ENCODE measurements at regions not wholly inside any gene's neighbourhood (a gene's known extent, or its start where the extent isn't known, plus 50 kb on each side); places are given as distances from the start of the nearest gene placed in this dataset.

DNA sequence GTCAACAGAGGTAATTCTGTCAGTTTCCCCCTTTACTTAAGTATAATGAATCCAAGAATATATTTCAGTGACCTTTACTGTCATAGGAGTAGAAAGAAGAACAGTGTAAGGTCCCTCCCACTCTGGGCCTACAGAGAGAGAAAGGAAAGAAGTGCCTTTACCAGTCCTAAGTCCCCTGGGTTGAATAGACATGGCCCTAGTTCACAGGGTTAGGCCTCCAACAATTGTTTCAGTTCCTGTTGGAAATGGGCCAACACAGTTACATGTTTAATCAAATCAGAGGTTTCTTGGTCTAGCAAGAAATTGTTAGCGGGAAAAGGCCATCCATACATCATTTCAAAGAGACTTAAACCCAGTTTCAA is 605.6 kb downstream of the MTRR start:
- Histone ChIP-seq H3K9me3 (no peaks in the 10 kb centered on the region), H3K27me3 (no peaks in the 10 kb centered on the region), H3K4me1 (no peaks in the 10 kb centered on the region), H3K4me3 (no peak overlapping the region), H3K36me3 (ENCODE audit: low read depth, missing control alignments) (no peaks in the 10 kb centered on the region), H3K27ac (no peak overlapping the region)
- intact Hi-C loops (cut with DNase I; ENCODE audit: low total_unique reads), result no loop called here
- no peak for DNase-seq
- 93 to 100% methylated on average over 1 of the region's 1 CpG for WGBS, 2 donors
- no peak for TF ChIP-seq POLR2A (IDR thresholded peaks at IDR 0.05)
- TF ChIP-seq, protein P1, sequence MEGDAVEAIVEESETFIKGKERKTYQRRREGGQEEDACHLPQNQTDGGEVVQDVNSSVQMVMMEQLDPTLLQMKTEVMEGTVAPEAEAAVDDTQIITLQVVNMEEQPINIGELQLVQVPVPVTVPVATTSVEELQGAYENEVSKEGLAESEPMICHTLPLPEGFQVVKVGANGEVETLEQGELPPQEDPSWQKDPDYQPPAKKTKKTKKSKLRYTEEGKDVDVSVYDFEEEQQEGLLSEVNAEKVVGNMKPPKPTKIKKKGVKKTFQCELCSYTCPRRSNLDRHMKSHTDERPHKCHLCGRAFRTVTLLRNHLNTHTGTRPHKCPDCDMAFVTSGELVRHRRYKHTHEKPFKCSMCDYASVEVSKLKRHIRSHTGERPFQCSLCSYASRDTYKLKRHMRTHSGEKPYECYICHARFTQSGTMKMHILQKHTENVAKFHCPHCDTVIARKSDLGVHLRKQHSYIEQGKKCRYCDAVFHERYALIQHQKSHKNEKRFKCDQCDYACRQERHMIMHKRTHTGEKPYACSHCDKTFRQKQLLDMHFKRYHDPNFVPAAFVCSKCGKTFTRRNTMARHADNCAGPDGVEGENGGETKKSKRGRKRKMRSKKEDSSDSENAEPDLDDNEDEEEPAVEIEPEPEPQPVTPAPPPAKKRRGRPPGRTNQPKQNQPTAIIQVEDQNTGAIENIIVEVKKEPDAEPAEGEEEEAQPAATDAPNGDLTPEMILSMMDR (IDR thresholded peaks at IDR 0.05), result no peak

DNA sequence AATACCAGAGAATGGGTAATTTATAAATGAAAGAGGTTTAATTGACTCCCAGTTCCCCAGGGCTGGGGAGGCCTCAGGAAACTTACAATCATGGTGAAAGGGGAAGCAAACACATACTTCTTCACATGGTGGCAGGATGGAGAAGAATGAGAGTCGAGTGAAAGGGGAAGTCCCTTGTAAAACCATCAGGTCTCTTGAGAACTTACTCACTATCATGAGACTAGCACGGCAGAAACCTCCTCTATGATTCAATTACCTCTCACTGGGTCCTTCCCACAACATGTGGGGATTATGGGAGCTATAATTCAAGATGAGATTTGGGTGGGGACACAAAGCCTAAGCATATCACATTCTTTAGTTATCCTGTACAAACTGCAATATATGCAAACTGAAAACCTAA is 609.4 kb downstream of the MTRR start:
- intact Hi-C loops (cut with DNase I; ENCODE audit: low total_unique reads), result no loop called here
- no peak overlapping the region for H3K4me3 ChIP-seq
- H3K27ac ChIP-seq, result no peak overlapping the region
- no peaks in the 10 kb centered on the region for H3K36me3 ChIP-seq (ENCODE audit: low read depth, missing control alignments)
- DNase-seq, result no peak
- H3K4me1 ChIP-seq, result no peaks in the 10 kb centered on the region
- no peaks in the 10 kb centered on the region for H3K9me3 ChIP-seq
- no peak for TF ChIP-seq POLR2A (IDR thresholded peaks at IDR 0.05)
- TF ChIP-seq, protein P1 (IDR thresholded peaks at IDR 0.05), result no peak
- 69 to 70% methylated on average over 2 of the region's 2 CpGs for WGBS, 2 donors
- no peaks in the 10 kb centered on the region for H3K27me3 ChIP-seq

DNA sequence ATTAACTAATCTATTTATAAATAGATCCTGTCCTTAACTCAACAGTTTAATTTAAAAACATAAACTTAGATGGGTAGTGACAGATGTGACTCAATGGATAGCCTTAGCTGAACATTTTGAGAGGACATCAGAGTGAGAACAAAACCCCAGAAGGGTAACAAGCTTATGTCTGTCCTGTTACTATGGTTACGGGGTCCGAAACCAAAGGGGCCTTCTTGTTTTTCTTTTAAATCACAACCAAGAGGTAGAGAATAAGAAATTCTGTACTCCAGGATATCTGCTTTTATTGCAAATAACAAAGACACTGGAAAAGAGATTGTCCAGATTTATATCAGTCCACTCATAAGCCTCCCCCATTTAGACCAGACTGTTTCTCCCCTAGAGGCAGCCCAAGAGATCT is 612.1 kb downstream of the MTRR start:
- no peak overlapping the region for H3K27ac ChIP-seq
- intact Hi-C loops (cut with DNase I; ENCODE audit: low total_unique reads), result no loop called here

DNA sequence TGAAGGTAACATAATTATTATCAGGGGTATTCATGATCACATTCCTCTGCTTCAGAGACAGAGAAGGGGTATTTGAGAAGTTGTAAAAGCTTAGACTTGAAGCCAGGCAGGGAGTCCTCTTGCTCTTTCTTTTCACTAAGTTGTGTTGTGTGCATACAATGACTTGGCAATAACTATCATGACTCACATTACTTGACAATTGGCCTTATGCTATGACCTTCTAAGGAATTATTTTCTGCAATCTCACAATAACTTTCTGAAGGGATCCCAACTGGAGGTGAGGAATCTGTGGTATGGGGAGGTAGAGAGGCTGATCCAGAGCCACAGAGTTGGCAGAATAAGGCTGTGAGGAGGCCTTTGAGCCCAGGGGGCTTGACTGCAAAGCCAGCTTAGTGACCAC is 622.3 kb downstream of the MTRR start:
- Histone ChIP-seq H3K27ac (no peak overlapping the region), H3K9me3 (no peaks in the 10 kb centered on the region), H3K4me1 (no peaks in the 10 kb centered on the region), H3K27me3 (no peaks in the 10 kb centered on the region), H3K36me3 (ENCODE audit: low read depth, missing control alignments) (no peaks in the 10 kb centered on the region), H3K4me3 (no peak overlapping the region)
- TF ChIP-seq, protein P1 (IDR thresholded peaks at IDR 0.05), result no peak
- no peak for TF ChIP-seq POLR2A (IDR thresholded peaks at IDR 0.05)
- intact Hi-C loops (cut with DNase I; ENCODE audit: low total_unique reads), result no loop called here
- DNase-seq, result no peak

More for the DNA sequence above, 612.1 kb downstream of the MTRR start:
- 94 to 100% methylated on average over 2 of the region's 2 CpGs for WGBS, 2 donors
- Histone ChIP-seq H3K36me3 (ENCODE audit: low read depth, missing control alignments) (no peaks in the 10 kb centered on the region), H3K9me3 (no peaks in the 10 kb centered on the region), H3K27me3 (no peaks in the 10 kb centered on the region), H3K4me3 (no peak overlapping the region), H3K4me1 (no peaks in the 10 kb centered on the region)
- DNase-seq, result no peak
- TF ChIP-seq, protein P1 (IDR thresholded peaks at IDR 0.05), result no peak
- no peak for TF ChIP-seq POLR2A (IDR thresholded peaks at IDR 0.05)

DNA sequence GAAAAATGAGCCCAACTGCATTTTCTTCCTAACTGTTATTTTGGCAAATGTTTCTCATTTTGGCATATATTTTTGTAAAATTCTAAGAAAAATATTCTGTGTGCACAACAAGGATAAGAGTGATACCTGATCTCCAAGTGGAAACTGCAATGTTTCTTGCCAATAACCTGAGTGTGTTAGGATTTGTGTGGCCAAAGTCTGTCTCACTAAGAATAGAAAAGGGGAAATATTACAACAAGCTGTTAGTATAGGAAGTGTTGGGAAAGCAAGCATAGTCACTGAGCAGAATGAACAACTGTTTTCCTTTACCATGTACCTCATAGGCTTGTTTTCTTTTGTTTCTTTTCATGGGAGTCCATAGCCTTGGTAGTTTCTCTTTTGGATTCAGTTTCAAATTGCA is 624.2 kb downstream of the MTRR start:
- H3K4me3 ChIP-seq, result no peak overlapping the region
- H3K27me3 ChIP-seq, result no peaks in the 10 kb centered on the region
- no peaks in the 10 kb centered on the region for H3K4me1 ChIP-seq
- intact Hi-C loops (cut with DNase I; ENCODE audit: low total_unique reads), result no loop called here
- H3K9me3 ChIP-seq, result no peaks in the 10 kb centered on the region
- H3K36me3 ChIP-seq (ENCODE audit: low read depth, missing control alignments), result no peaks in the 10 kb centered on the region
- no peak for DNase-seq
- H3K27ac ChIP-seq, result no peak overlapping the region
- TF ChIP-seq, protein P1 (IDR thresholded peaks at IDR 0.05), result no peak
- TF ChIP-seq POLR2A (IDR thresholded peaks at IDR 0.05), result no peak
